BE2C (cell line): ENCODE measurements at regions not wholly inside any gene's neighbourhood (a gene's known extent, or its start where the extent isn't known, plus 50 kb on each side); places are given as distances from the start of the nearest gene placed in this dataset.

Experiments
- DNase-seq: peaks from one replicate; pipeline ENCODE4 v3.0.0-alpha.2; 2020
- H3K27me3 ChIP-seq: fragments of 250-450 bp; sonication (Bioruptor Pico); 2 replicates; pipeline ENCODE4 v1.5.1; 2020; ENCODE audit warnings: mild to moderate bottlenecking
- H3K36me3 ChIP-seq: fragments of 250-450 bp; sonication (Bioruptor Pico); 2 replicates; pipeline ENCODE4 v1.5.1; 2020; ENCODE audit warnings: mild to moderate bottlenecking
- H3K4me1 ChIP-seq: fragments of 250-450 bp; sonication (Bioruptor Pico); 2 replicates; pipeline ENCODE4 v1.5.1; 2020
- H3K4me3 ChIP-seq: 2 replicates; pipeline ENCODE4 v1.5.1; 2011; ENCODE audit warnings: low read depth, low read length
- H3K9me3 ChIP-seq: fragments of 250-450 bp; sonication (Bioruptor Pico); 2 replicates; pipeline ENCODE4 v1.5.1; 2020
- CTCF ChIP-seq: IDR thresholded peaks from 2 replicates; pipeline ENCODE4 v1.5.1; 2012; ENCODE audit warnings: mild to moderate bottlenecking, low read depth, low read length

DNA sequence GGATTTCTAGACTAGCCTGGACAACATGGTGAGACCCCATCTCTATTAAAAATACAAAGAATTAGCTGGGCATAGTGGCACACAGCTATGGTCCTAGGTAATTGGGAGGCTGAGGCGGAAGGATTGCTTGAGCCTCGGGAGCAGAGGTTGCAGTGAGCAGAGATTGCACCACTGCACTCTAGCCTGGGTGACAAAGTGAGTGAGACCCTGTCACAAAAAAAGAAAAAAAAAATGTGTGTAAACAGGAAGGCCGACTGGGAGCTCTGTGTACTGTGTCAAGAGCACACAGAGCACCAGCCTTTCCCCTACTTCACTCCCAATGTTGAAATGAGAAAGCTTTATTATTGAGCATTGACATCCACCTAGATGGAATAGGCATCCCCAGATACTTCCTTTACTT lies 681.7 kb upstream of the FSHR start:
- no peak for DNase-seq
- H3K4me1 ChIP-seq: no peaks in the 10 kb centered on the region
- H3K4me3 ChIP-seq: no peak overlapping the region
- no peaks in the 10 kb centered on the region for H3K9me3 ChIP-seq
- H3K36me3 ChIP-seq: no peaks in the 10 kb centered on the region
- H3K27me3 ChIP-seq: no peaks in the 10 kb centered on the region
- no peak for TF ChIP-seq CTCF

DNA sequence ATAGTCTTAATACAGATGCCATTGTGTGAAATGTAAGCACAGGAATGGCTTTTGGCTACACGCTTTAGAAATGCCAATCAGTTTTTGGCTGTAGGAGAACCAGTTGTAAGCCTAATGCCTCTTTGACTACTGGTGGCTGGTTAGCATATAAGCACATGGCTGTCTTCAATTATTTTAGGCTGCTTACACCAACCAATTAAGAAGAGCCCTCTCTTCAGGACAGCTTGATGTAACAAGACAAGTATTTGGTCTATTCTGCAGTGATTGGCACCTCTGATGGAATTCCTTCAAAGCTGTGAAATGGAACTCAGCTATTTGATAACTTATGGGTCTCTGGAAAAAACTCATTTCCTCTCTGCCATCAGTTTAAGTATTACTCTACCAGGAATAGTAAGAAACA lies 680.1 kb upstream of the FSHR start:
- H3K36me3 ChIP-seq: no peaks in the 10 kb centered on the region
- no peaks in the 10 kb centered on the region for H3K27me3 ChIP-seq
- H3K4me3 ChIP-seq: no peak overlapping the region
- no peaks in the 10 kb centered on the region for H3K9me3 ChIP-seq
- DNase-seq: no peak
- no peak for TF ChIP-seq CTCF
- H3K4me1 ChIP-seq: no peaks in the 10 kb centered on the region

DNA sequence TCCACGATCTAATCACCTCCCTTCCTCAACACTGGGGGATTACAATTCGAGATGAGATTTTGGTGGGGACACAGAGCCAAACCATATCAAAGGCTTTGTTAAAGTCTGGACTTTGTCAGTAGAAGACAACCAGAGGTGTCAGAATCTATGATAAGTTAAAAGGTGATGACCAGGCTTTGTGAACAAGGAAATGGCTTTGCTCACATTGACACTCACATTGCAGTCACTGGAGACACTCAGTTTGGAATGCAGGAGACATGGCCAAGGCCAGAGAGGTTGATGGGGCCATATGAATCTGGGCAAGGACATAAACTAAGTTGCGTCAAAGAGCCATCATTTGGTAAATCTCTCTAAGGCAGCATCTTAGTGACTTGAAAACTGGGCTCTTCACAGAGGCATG lies 678.2 kb upstream of the FSHR start:
- Histone ChIP-seq H3K36me3 (no peaks in the 10 kb centered on the region), H3K27me3 (no peaks in the 10 kb centered on the region), H3K4me3 (no peak overlapping the region), H3K4me1 (no peaks in the 10 kb centered on the region), H3K9me3 (no peaks in the 10 kb centered on the region)
- no peak for TF ChIP-seq CTCF
- DNase-seq: no peak

GRCh38 chr2:49831698-49832367 lies 677.5 kb upstream of the FSHR start:
- no peak for TF ChIP-seq CTCF
- H3K9me3 ChIP-seq: no peaks in the 10 kb centered on the region
- H3K4me1 ChIP-seq: no peaks in the 10 kb centered on the region
- no peaks in the 10 kb centered on the region for H3K27me3 ChIP-seq
- no peak for DNase-seq
- no peaks in the 10 kb centered on the region for H3K36me3 ChIP-seq
- no peak overlapping the region for H3K4me3 ChIP-seq

DNA sequence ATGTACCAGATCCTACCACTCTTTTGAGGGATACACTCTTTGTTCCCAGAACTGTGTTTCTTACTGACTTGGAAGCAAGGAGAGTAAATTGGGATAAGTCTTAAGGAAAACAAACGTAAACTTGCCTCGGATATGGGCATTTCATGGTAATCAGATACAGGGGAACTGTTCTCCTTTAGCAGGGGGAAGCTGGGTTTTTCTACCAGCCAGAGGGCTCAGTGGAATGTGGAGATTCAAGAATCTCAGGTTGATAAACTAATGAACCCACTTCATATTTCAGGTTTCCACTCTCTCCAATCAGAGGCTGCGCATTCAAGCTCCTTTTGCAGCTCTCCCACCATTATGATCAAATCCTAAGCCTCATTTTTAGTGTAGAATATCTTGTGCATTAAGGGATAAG lies 676.5 kb upstream of the FSHR start:
- no peak for TF ChIP-seq CTCF
- Histone ChIP-seq H3K36me3 (no peaks in the 10 kb centered on the region), H3K4me1 (no peaks in the 10 kb centered on the region), H3K4me3 (no peak overlapping the region), H3K9me3 (no peaks in the 10 kb centered on the region), H3K27me3 (no peaks in the 10 kb centered on the region)
- no peak for DNase-seq

DNA sequence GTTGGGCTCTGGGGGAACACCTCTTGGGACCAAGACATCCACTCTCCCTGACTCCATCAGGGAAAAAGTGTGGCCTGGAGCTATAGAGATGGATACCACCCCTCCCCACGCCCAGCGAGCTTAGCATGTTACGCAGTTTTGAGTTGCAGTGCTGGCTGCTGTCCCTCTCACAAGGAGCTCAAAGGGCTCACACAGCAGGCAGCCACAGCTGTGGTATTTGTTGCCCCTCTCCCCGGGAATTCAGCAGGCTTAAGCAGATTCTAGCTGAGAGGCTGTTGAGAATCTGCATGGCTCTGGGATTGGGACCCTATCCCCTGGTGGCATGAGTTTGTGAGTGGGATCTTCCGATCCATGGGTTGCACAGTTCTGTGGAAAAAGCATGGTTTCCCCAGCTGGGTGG lies 673.1 kb upstream of the FSHR start:
- Histone ChIP-seq H3K36me3 (no peaks in the 10 kb centered on the region), H3K27me3 (no peaks in the 10 kb centered on the region), H3K4me3 (no peak overlapping the region), H3K4me1 (no peaks in the 10 kb centered on the region), H3K9me3 (no peaks in the 10 kb centered on the region)
- no peak for DNase-seq
- TF ChIP-seq CTCF: no peak
